HG02678 (cell line): ENCODE measurements at regions not wholly inside any gene's neighbourhood (a gene's known extent, or its start where the extent isn't known, plus 50 kb on each side); places are given as distances from the start of the nearest gene placed in this dataset.

Experiments used
- ATAC-seq: cut with Tn5 transposase; IDR thresholded peaks from one replicate; pipeline ENCODE4 v1.9.1; 2021; ENCODE audit warnings: mild to moderate bottlenecking, moderate library complexity; ENCODE audit not compliant: unreplicated experiment

DNA sequence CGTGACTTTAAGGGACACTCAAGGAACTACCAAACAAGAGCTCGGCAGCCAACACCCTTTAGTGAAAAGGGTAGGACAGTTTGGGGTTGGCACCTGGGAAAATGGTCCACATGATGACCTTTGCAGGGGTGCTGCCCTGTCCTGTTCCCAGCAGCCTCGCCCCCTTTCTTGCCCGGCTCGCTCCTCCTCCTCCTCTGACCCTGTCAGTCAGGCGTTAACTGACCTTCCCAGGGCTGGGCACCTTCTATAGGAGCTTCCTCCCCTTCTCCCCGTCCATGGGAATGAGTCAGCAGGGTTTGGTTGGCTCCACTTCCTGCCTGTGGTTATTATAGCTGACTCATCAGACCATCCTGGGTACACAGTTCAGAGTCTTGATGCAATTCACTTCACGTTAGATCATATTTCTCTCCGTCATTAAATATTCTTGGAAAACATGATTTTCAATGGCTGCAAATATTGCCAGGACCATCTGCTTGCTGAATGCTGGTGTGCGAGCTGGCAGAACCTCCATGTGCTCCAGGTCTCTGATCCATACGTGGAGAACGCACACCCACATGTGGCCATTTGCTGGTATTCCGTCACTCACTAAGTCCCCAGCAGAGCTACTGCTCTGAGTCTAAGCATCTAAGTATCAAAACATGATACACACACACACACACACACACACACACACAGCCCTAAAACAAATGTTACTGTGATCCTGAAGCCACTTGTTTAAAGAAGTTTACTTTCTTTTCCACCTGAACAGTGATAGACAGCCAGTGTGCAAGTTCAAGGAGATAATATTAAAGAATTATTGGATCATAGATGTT, 185.0 kb downstream of the ANAPC1 start:
- ATAC-seq = no peak

DNA sequence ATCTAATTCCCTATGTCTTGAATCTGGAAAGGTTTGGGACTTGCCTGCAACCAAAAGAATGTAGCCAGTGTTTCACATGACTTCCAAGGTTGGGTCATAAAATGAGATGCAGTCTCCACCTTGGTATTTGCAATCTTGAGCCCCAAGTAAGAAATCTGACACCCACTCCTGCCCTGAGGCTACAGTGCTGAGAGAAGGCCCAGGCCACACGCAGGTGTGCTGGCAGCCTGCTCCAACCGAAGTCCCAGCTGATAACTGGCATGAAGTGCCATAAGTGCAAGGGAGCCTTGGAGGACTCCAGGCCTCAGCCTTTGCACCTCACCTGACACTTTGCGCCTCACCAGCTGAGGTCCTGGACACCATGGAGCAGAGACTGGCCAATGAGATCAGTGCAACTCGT, 182.7 kb downstream of the ANAPC1 start:
- ATAC-seq = no peak

GRCh38 chr2:111701798-111702118, 182.2 kb downstream of the ANAPC1 start:
- no peak for ATAC-seq

DNA sequence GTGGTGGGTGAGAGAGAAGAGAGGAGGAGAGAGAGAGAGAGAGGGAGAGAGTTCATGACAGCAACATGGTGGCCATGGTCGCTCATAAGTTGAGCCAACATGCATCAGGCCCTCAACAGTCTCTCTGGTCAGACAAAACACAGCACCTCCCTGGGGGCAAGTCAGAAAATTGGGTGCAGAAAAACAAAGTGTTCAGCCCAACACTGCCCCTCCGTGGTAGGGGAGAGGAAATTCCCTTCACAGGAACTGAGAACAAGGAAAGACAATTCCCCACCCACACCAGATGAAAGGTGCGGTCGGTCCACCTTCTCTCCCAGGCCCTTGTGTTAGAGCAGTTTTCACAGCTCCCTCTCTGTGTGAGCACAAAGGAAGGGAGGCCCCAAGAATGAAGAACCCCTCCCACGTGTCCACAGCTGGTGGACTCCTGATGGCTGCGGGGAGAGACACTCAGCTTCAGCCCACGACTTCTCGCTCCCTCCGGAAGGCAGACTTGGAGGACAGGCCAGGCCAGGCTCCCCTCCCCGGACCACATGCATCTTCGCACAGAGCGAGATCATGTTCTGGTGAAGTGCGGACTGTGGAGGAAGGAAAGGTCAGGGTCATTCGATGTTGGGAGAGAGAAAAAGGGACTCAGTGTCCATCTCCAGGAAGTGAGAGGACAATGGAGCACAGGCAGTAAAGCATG, 181.7 kb downstream of the ANAPC1 start:
- no peak for ATAC-seq

GRCh38 chr2:111702804-111703196, 181.2 kb downstream of the ANAPC1 start:
- no peak for ATAC-seq

DNA sequence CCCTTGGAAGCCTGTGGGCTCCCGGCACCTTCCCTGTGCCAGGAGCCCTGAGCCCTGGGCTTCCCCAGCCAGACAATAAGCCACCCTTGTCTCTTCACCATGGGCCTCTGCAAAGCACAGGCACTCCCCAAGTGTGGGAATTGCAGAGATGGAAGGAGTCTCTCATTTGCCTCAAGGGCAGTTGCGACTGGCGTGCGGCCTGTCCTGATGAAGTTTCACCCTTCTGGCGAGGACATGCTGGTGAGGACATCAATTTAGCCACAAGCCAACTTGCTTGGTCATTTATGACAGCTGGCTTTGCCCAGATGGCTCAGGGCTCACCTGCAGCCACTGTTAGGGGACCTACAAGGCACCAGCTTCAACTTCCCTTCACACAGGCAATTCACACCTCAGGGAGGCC, 180.2 kb downstream of the ANAPC1 start:
- no peak for ATAC-seq

- no peak for ATAC-seq
These were observed 179.7 kb downstream of the ANAPC1 start for GRCh38 chr2:111704246-111704645.

GRCh38 chr2:111705239-111705638, 178.8 kb downstream of the ANAPC1 start:
- ATAC-seq = peak; percentile 21

DNA sequence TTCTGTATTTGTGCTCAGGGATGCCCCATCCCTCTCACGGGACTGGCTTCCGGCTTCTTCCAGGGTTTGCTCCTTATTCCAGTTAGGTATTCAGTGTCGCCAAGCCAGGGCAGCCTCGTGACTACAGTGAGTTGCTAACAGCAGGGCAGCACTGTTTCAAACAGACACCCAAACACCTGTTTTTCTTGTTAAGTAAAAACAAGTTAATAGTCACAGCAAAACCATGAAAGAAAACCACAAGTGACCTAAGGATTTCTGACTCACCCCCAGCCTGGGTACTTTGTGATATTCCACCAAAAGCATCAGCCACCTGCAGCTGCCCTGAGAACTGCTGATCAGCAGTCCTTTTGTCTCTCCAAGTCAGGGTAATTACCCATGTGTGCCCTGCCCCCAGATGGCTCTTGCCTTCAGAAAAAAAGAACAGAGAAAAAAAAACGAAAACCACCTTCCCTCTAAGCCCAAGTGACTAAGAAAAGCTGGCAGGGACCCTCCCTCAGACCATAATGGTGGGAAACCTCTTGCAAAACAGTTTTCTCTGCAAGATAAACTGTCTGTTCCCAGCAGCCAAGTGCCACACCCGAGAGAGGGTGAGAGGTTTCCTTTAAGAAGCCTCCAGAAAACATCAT, 178.2 kb downstream of the ANAPC1 start:
- ATAC-seq = peak; percentile 89

DNA sequence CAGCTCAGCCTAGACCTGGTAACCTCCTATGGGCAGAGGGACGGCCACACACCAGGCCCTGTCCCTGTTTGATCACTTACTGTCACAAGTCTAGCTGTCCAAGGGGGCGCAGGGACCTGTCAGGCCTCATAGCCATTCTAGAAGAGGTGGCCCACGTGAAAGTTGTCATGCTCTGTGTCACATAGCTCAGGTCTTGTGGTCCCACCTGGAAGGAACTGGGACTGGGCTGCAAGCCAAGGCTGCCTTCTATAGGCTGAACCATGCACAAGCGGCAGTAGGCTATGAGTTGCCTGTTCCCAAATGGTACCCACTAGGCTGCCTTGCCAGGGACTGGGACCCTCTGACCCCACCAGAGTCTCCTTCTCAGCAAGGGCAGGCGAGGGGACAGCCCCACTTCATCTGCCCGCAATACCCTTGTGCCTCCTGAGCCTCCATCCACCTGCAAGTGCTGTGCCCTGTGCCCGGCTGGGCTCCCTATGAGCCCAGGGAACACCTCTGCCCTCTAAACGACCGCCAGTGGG, 177.5 kb downstream of the ANAPC1 start:
- no peak for ATAC-seq

- ATAC-seq = no peak
These were observed 176.3 kb downstream of the ANAPC1 start for GRCh38 chr2:111707700-111708099.

GRCh38 chr2:111708476-111709180, 175.4 kb downstream of the ANAPC1 start:
- ATAC-seq = no peak

- ATAC-seq = no peak
These were observed 174.7 kb downstream of the ANAPC1 start for GRCh38 chr2:111709321-111709720.

DNA sequence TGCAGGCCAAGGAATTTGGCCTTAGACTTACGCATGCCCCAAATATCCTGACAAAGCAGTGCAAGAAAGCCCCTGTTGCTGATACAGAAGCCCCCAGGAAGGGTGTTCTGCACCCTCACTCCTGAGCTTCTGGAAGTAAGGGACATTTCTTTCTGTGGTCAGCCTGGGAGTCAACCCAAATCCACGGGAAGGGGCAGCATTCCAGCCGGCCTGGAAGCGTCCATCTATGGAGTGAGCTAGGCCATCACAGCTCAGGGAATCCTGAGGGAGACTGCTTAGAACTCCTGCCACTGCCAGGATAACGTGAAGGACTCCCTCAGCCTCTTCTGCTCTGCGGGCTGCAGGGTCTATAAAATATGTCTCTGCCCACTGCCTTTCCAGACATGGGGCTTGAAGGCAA, 173.9 kb downstream of the ANAPC1 start:
- ATAC-seq = no peak

DNA sequence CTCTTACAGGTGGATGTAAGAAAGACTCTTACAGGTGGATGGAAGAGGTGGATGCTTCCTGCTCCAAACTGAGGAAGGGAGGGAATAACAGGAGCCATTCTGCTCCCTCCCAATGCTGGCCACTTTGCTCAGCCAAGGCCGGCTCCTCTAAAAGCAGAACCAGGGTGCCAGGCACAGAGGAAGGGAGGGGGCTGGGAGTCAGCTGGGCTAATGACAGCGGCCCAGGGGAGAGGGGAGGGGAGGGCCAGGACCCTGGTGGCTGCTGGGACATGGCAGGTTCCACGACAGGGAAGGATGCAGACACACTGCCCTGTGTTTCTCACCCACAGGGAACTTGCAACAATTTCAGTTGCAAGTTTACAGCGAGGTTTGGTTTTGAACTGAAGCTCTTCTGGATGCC, 173.4 kb downstream of the ANAPC1 start:
- ATAC-seq = no peak

- ATAC-seq = no peak
These were observed 172.7 kb downstream of the ANAPC1 start for GRCh38 chr2:111711270-111711669.

- no peak for ATAC-seq
These were observed 171.6 kb downstream of the ANAPC1 start for GRCh38 chr2:111712361-111712760.

GRCh38 chr2:111712940-111713515, 171.0 kb downstream of the ANAPC1 start:
- no peak for ATAC-seq

DNA sequence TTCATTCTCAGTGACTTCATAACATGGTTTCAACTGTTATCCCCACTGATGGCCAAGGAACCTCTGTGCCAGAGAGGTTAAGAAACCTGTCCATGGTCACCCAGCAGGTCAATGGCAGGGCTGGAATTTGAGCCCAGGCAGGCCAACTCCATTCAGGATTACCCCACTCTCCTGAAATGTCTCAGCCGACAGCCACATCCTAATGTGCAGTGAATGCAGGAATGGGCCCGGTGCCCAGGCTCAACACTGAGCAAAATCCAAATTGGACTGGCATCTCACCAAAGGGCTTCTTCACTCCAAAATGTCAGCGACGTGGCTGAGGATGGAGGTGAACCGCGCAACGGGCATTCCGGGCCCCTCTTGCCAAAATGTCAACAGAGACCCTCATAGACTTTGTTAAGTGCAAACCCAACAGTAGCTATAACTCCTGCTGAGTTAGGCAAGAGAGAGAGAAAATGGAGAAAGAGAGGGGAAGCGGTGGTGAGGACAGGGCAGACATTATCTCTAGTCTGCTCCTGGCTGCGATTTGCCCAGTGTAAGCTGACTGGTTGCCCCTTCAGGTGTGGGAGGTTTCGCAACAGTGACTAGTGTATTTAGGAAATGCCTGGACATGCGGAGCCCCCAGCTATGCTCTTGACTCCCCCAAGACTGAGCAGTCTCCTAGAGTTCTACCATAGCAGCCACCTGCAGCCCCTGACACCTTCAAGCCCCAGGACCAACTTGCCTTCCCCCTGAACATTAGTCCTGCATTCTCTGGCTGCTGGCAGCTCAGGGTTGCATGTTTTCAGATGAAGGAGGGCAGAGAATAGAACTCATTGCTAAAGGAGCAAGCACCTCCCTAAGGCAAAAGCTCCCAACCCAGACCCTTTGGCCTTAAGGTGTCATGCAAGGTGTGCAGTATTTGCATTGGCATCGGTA, 167.7 kb downstream of the ANAPC1 start:
- no peak for ATAC-seq
